ENCODE measurements at regions not wholly inside any gene's neighbourhood (a gene's known extent, or its start where the extent isn't known, plus 50 kb on each side); places are given as distances from the start of the nearest gene placed in this dataset.

DNA sequence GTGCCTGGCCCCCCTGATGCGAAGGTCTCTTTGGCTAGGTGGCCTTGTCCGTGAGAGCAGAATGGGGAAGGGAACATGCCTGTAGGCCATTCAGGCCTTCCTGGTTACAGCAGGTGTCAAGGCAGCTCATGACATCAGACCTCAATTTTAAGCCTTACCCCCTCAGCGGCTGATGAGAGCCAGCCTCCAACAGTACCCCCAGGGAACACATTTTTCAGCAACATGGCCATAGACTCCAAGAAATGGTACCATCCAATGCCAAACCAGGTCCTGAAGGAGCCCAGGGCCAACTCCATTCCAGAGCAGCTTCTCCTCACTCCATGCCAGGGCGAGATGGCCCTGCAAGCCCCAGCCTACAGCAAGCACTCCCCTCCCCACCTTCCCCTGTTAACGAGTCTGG lies 199.2 kb downstream of the SMAD2 start:
- TF ChIP-seq BHLHE40 (IDR thresholded peaks at IDR 0.05; ENCODE audit: low read length) (no peak), NCOR1 (IDR thresholded peaks at IDR 0.05; ENCODE audit: borderline replicate concordance, low read length) (no peak), ZFP41 (CRISPR knock-in tag; IDR thresholded peaks at IDR 0.05; ENCODE audit: borderline replicate concordance) (no peak), CHD2 (IDR thresholded peaks at IDR 0.05; ENCODE audit: low read depth, low read length) (no peak)
- TF ChIP-seq, protein P1, sequence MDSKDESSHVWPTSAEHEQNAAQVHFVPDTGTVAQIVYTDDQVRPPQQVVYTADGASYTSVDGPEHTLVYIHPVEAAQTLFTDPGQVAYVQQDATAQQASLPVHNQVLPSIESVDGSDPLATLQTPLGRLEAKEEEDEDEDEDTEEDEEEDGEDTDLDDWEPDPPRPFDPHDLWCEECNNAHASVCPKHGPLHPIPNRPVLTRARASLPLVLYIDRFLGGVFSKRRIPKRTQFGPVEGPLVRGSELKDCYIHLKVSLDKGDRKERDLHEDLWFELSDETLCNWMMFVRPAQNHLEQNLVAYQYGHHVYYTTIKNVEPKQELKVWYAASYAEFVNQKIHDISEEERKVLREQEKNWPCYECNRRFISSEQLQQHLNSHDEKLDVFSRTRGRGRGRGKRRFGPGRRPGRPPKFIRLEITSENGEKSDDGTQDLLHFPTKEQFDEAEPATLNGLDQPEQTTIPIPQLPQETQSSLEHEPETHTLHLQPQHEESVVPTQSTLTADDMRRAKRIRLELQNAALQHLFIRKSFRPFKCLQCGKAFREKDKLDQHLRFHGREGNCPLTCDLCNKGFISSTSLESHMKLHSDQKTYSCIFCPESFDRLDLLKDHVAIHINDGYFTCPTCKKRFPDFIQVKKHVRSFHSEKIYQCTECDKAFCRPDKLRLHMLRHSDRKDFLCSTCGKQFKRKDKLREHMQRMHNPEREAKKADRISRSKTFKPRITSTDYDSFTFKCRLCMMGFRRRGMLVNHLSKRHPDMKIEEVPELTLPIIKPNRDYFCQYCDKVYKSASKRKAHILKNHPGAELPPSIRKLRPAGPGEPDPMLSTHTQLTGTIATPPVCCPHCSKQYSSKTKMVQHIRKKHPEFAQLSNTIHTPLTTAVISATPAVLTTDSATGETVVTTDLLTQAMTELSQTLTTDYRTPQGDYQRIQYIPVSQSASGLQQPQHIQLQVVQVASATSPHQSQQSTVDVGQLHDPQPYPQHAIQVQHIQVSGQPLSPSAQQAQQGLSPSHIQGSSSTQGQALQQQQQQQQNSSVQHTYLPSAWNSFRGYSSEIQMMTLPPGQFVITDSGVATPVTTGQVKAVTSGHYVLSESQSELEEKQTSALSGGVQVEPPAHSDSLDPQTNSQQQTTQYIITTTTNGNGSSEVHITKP (CRISPR knock-in tag; IDR thresholded peaks at IDR 0.05; ENCODE audit: low read depth) = no peak
- TF ChIP-seq, protein P2, sequence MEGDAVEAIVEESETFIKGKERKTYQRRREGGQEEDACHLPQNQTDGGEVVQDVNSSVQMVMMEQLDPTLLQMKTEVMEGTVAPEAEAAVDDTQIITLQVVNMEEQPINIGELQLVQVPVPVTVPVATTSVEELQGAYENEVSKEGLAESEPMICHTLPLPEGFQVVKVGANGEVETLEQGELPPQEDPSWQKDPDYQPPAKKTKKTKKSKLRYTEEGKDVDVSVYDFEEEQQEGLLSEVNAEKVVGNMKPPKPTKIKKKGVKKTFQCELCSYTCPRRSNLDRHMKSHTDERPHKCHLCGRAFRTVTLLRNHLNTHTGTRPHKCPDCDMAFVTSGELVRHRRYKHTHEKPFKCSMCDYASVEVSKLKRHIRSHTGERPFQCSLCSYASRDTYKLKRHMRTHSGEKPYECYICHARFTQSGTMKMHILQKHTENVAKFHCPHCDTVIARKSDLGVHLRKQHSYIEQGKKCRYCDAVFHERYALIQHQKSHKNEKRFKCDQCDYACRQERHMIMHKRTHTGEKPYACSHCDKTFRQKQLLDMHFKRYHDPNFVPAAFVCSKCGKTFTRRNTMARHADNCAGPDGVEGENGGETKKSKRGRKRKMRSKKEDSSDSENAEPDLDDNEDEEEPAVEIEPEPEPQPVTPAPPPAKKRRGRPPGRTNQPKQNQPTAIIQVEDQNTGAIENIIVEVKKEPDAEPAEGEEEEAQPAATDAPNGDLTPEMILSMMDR (CRISPR knock-in tag; IDR thresholded peaks at IDR 0.05) = no peak
- TF ChIP-seq, protein P3, sequence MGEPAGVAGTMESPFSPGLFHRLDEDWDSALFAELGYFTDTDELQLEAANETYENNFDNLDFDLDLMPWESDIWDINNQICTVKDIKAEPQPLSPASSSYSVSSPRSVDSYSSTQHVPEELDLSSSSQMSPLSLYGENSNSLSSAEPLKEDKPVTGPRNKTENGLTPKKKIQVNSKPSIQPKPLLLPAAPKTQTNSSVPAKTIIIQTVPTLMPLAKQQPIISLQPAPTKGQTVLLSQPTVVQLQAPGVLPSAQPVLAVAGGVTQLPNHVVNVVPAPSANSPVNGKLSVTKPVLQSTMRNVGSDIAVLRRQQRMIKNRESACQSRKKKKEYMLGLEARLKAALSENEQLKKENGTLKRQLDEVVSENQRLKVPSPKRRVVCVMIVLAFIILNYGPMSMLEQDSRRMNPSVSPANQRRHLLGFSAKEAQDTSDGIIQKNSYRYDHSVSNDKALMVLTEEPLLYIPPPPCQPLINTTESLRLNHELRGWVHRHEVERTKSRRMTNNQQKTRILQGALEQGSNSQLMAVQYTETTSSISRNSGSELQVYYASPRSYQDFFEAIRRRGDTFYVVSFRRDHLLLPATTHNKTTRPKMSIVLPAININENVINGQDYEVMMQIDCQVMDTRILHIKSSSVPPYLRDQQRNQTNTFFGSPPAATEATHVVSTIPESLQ (CRISPR knock-in tag; conservative IDR thresholded peaks at IDR 0.05) = no peak
